ENCODE measurements at regions not wholly inside any gene's neighbourhood (a gene's known extent, or its start where the extent isn't known, plus 50 kb on each side); places are given as distances from the start of the nearest gene placed in this dataset.

GRCh38 chr4:23162275-23162674 lies 469.5 kb downstream of the GBA3 start:
- TF ChIP-seq CTCF (IDR thresholded peaks at IDR 0.05) (no peak), POLR2A (IDR thresholded peaks at IDR 0.05) (no peak)

Measured in transverse colon (tissue), 3 donors.